ENCODE measurements at regions not wholly inside any gene's neighbourhood (a gene's known extent, or its start where the extent isn't known, plus 50 kb on each side); places are given as distances from the start of the nearest gene placed in this dataset.

GRCh38 chr10:76717141-76717540, 920.5 kb downstream of the KCNMA1 start:
- TF ChIP-seq, protein P1, sequence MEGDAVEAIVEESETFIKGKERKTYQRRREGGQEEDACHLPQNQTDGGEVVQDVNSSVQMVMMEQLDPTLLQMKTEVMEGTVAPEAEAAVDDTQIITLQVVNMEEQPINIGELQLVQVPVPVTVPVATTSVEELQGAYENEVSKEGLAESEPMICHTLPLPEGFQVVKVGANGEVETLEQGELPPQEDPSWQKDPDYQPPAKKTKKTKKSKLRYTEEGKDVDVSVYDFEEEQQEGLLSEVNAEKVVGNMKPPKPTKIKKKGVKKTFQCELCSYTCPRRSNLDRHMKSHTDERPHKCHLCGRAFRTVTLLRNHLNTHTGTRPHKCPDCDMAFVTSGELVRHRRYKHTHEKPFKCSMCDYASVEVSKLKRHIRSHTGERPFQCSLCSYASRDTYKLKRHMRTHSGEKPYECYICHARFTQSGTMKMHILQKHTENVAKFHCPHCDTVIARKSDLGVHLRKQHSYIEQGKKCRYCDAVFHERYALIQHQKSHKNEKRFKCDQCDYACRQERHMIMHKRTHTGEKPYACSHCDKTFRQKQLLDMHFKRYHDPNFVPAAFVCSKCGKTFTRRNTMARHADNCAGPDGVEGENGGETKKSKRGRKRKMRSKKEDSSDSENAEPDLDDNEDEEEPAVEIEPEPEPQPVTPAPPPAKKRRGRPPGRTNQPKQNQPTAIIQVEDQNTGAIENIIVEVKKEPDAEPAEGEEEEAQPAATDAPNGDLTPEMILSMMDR (IDR thresholded peaks at IDR 0.05) = no peak
- TF ChIP-seq POLR2A (IDR thresholded peaks at IDR 0.05) = no peak

All from lower leg skin (tissue), 3 donors.